Right lobe of liver (tissue), 4 donors: ENCODE measurements at regions not wholly inside any gene's neighbourhood (a gene's known extent, or its start where the extent isn't known, plus 50 kb on each side); places are given as distances from the start of the nearest gene placed in this dataset.

Experiments
- CTCF ChIP-seq, 4 donors: fragments of 200-600 bp in 3 of 4; fragments of 450-650 bp in 1 of 4; IDR thresholded peaks; one replicate each; pipeline versions ENCODE4 v1.5.1 to v1.8.0; 2016 to 2022; ENCODE audit warnings: antibody characterized with exemption in 4 of 4, mild to moderate bottlenecking in 2 of 4
- POLR2A ChIP-seq: fragments of 450-650 bp; IDR thresholded peaks from one replicate; pipeline ENCODE4 v1.6.1; 2017; ENCODE audit warnings: antibody characterized with exemption, mild to moderate bottlenecking
- donor health status: DM: no; HTN: no; CAD: no.
- donor health status: DM: no; HTN: no; CAD: no.
- donor health status: DM: no; HTN: yes; CAD: no.

- TF ChIP-seq POLR2A (no peak), CTCF (IDR thresholded peaks at IDR 0.05) (no peak)
Measured at GRCh38 chr11:11691296-11692151, 69.7 kb upstream of the GALNT18 start.
